ENCODE measurements at regions not wholly inside any gene's neighbourhood (a gene's known extent, or its start where the extent isn't known, plus 50 kb on each side); places are given as distances from the start of the nearest gene placed in this dataset.

DNA sequence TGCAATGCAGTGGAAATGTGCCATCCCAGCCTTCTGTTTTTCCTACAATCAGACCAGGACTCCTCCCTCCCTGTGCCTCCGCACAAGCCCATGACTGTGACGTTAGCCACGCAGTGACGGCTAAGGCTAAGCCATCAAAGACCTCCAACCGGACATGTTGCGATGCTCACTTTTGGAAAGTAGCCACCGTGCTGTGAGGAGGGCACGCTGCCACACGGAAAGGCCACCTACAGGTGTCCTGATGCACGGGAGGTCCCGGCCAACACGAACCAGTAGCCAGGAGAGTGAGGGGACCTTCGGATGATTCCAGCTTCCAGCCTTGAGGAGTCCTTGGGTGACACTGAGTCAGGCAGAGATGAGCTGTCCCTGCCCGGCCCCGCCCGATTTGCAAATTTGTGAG lies 53.9 kb downstream of the FOXL1 start:
- DNase-seq (ENCODE audit: low read depth) = no peak

DNA sequence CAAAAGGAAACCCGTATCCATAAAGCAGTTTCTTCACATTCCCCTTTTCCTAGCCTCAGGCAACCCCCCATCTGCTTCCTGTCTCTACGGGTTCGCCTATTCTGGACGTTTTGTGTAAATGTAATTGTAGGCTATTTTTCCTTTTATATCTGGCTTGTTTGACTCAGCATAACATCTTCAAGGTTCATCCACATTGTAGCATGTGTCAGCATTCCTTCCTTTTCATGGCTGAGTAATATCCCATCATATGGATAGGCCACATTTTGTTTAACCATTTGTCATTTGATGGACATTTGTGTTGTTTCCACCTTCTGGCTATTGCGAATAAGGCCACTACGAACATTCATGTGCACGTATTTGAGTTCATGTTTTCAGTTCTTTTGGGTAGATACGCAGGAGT lies 54.6 kb downstream of the FOXL1 start:
- DNase-seq (ENCODE audit: low read depth) = no peak

DNA sequence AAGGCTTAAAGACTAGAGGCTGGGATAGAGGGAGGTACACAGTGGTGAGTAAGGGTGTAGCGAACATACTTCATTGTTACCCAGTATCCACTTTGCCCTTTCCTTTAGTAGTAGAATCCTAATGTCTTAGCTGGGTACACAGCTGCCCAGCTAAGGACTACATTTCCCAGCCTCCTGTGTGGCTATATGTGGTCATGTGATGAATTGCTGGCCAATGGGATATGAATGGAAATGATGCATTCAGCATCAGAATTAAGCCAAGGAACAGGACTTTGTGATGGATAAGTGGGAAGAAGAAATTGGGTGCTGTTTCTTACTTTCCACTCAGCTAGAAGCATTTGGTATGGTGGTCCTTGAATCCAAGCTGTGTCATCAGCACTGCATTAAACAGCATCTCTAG lies 55.9 kb downstream of the FOXL1 start:
- DNase-seq (ENCODE audit: low read depth) = no peak

DNA sequence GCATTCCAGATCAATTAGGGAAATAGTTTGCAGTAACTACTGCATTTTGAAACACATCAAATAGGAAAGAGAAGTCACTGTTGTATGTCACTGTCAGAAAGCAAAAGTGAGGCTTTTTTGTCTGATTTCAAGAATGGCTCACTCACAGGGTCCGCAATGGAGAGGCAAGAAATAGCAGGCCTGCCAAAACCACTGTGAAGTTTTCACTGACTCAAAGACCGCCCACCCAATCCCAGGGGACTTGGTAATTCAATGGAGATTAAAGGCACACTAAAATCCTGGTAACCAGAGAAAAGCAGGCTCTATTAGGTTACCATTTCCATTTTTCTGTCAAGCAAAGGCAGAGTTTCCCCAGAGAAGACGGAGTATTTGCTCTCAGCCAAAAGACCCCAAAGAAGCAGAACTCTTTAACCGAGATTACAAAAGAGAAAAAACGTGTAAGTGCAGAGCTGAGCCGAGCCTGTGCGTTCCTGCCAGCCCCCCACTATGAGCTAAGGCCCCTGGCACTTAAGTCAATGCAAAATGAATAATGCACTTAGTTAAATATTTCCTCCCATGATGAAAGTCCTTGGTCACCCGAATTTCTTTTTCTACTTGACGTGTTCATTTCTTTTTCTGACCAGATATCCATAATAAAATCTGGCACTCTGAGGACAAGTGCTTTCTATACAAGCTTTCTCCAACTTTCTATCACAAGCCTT lies 57.0 kb downstream of the FOXL1 start:
- no peak for DNase-seq (ENCODE audit: low read depth)

DNA sequence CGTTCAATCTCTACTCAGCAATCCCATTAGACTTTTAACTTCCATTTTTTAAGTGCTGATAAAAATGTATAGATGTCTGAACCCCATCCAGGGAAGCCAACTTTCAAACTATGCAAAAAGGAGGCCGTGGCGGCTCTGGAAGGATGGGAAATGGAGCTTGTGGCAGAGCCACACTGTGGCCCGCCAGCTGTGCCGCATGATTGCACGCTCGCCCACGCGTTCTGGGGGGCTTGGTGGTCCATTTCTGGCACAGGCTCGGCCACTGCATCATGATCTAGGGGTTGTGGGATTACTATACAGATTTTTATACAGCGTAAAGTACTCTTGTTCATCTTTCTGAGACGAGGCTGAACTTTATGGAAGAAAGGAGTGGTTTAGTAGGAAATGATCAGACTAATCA lies 57.6 kb downstream of the FOXL1 start:
- DNase-seq (ENCODE audit: low read depth) = no peak

DNA sequence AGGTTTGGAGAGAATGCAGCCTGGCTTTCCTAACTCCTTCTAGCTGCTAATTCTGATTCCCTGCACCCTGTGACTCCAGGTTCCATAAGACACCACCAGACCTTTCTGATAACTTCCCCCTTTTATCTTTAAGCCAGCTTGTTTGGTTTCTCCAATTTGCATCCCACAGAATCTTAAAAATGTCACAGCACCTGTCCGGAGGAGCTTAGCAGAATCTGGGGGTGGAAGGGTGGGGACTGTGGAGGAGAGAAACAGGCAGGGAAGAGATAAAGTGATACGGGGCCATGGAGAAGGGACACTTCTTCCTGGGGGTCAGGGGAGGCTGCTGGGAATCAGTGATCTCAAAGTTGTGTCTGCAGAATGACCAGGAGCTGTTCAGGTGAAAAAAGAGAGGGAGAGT lies 59.4 kb downstream of the FOXL1 start:
- no peak for DNase-seq (ENCODE audit: low read depth)

DNA sequence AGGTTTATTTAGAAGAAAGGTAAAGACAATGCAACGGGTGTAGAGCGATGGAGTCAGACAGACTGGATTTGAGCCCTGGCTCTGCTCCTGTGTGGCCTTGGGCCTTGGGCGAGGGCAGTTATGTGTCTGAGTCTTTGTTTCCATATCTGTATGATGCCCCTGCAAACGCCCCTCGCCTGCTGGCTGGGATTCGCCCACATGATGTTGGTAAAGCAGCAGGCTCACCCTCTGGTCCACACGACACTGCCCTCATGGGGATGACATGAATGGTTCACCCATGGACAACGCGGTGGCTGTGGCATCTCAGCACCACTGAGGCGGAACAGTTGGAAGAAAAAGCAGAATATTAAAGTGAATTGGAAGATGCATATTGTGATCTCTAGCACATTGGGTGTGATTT lies 60.3 kb downstream of the FOXL1 start:
- no peak for DNase-seq (ENCODE audit: low read depth)

DNA sequence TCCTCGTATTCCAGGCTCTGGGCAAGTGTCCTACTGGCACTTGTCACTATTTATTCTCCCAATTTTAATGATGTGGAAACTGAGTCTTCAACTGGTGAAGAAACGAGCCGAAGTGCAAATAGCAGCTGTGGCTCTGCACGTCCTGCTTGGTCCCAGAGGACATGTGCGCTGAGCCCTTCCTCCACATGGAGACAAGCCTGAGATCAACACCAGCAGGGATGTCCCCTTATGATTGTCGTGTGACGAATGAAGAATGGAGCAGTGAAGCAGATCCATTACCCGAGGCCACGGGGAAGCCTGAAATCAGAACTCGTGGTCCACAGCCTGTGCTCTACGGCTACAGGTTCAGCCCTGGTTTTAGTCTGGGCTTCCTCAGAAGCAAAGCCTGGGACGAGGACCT lies 61.0 kb downstream of the FOXL1 start:
- no peak for DNase-seq (ENCODE audit: low read depth)

DNA sequence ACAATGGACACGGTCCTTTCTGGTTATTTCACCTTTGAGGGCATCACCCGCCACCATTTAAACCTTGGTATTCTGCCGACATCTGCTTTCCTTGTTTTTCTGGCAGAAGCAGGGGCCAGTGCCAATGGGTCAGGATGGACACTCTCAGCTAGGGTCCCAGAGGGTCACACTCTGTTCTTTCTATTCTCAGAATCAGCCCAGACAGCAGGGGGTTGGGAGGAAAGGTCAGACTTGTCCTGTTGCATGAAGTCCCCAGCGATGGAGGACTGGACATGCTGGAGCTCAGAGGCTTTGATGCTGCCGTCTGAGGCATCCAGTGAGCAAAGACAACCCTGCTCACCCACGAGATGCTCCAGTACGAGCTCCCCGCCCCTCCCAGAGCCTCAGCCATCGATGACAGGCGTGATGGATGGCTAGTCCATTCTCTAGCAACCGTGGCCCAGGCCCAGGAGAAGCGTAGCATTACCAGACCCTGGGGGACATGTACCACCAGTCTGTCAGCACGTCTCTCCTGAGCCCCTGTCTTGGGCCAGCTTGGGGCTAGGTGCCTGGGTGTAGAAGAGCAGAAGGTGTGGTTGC lies 62.0 kb downstream of the FOXL1 start:
- no peak for DNase-seq (ENCODE audit: low read depth)

DNA sequence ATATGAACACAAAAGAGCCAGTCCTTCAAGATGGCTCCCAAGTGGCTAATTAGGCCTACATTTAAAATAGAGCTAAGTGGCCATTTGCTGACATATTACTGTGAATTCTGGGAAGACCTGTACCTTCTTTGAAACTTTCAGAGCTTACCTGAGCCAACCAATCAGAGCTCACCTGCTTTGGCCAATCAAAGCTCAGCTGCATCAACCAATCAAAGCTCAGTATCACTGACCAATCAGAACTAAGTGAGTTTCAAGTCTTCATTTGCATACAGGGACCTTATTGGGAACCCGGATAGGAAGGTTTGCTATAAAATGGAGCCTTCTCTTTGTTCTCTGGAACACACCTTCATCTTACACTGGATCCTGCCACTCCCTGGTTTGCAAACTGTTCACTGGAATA lies 63.7 kb downstream of the FOXL1 start:
- DNase-seq (ENCODE audit: low read depth) = no peak

DNA sequence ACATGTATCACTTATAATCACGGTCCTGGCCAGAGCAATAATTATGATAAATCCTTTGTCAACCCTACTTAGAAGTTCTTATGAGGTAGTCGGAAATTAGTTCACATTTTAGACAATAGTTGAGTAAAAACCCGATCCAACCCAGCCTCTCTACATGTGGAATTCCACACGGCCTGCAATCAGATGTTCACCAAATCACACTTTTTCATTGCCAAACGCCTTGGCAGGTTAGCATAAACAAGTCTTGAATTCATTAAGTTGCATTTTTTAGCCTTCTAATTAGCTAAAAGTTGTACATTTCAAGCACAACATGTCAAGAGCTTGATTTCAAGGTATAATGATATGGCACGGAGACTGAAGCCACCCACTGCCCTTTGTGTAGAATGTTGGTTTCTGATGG lies 65.3 kb downstream of the FOXL1 start:
- no peak for DNase-seq (ENCODE audit: low read depth)

DNA sequence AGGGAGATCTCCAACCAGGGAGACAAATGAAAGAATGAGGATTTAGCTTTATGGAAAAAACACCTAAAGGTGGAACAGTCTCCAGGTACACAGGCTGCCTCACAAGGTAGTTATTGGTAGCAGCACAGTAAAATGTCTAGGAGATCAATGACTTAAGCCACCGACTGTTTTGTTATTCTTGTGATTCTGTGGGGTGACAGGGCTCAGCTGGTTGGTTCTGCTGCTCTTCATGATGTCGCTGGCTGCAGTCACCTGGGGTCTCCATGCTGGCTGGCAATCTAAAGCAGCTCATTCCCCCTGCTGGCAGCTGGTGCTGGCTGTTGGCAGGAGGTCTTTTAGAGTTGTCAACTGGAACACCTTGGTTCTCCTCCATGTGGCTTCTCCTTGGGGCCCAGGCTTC lies 69.2 kb downstream of the FOXL1 start:
- no peak for DNase-seq (ENCODE audit: low read depth)

DNA sequence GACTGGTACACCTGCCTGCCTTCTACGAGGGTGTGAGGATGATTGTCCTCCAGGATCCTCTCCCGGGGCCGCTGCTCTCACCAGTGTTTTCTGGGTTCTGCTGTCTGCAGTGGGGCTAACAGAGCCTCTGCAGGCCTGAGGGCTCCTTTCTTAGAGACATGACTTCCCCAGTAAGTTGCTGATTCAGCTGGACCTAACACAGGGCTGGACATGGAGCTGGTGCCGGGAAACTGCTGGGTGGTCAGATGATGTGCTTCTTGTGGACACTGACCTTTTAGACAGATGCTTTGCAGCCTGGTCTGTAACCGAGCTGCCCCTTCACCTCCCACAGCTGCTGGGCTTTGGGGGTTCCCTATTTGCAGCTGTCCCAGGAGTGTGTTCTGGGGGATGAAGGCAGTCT lies 71.5 kb downstream of the FOXL1 start:
- DNase-seq (ENCODE audit: low read depth) = no peak

DNA sequence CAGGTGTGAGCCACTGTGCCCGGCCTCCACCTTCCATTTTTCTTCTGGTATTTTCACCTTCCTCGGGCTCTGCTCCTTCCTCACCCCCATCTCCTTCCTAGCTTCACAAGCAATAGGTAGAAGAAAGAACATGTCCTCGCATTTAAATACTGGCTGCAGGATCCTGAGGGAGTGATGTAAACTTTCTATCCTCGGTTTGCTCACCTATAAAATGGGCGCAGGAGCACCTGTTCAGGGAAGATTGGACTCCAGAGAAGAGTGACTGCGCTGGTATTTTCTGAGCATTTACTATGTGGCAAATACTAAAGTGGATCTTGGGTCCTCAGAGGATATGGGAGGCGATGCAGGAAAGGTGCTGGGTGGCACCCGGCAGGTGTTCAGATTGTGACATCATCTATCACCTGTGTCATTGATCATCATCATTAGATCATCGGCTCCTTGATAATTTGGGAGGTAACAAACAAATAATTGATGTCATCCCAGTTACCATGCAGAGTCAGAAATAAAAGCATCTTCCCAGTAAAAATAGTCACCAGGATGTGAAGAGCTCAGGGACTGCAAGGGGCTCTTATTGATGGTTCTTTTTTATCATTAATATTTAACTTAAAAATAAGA lies 72.8 kb downstream of the FOXL1 start:
- no peak for DNase-seq (ENCODE audit: low read depth)

DNA sequence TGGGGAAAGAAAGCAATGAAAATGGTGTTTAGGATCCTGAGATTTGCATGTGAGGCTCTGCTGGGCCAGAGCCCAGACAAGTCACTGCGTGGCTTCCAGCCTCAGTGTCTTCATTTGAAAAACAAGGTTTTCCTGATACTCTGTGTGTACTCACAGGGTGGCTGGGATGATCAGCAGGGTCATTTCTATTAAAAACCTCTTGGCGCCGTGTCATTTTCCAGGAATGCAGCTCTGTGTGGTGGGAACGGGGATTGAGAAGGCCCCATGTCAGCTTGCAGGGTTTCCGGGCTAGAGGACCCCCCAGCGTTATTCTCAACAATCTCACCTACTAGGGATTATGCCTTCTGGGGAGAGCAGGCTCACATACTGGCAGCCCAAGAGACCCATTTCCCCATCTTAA lies 73.5 kb downstream of the FOXL1 start:
- no peak for DNase-seq (ENCODE audit: low read depth)

DNA sequence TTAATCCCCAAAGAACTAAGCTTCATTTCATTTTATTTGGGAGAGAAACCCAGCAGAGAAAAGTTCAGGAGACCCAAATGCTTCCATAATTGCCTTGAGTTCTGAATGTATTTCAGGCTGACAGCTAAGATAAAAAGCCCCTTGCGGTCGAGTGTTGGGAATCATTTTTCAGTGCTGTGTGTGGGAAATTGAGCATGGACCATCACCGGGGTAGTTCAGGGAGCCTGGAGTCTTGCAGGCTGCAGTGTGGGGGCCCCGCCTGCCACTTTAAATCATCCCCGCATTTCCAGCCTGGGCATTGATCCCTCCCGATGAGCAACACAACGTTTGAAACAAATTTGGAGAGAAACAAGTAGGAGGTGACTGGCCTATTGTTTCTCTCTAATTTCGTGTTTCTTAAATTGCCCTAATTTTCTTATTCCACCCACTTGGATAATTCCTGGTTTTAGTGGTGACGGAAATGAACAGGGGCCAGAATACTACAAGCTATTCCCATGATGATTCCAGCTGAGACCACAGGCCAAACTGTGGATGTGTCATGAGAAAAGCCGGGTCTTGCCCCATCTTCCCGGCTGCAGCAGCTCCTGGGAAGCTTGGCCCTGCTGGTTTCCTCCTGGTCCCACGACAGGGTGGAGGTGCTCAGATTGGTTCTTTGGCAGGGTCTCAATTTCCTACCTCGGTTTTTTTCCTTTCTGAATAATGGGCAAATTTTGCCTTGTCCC lies 75.1 kb downstream of the FOXL1 start:
- DNase-seq (ENCODE audit: low read depth) = no peak

DNA sequence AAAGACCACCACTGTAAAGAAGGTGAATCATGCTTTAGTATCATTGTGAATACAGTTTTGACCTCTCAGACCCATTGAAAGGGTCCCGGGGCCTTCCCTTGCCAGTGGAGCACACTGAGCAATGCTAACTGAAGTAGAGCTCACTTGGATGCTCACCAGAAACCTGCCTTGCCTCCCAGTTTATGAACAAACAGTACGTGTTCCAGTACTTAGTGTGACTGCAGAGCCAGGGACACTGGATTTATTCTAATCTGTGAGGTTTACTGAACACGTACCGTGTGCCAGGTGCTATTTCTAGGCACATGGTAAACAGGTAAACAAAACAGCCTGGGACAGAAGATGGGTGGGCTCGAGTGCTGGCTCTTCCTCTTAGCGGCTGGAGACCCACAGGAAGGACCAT lies 79.6 kb downstream of the FOXL1 start:
- no peak for DNase-seq (ENCODE audit: low read depth)

DNA sequence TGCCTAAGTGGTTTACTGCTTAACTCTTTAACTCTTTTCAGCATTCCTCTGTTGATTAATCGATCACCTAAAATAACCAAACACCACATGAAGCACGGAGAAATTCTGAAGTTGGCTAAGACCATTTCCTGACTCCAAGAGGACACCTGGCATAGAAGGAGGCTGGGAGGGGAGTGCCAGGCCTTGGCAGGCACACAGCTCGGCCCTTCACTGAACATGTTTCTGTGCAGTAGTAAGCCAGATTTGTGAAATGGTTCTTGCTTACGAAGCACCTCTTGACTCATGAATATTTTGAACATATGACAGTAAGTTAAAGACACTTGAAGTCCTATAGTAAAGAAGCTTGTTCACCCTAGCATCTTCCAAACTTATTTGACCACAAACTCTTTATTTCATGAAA lies 82.3 kb downstream of the FOXL1 start:
- no peak for DNase-seq (ENCODE audit: low read depth)

DNA sequence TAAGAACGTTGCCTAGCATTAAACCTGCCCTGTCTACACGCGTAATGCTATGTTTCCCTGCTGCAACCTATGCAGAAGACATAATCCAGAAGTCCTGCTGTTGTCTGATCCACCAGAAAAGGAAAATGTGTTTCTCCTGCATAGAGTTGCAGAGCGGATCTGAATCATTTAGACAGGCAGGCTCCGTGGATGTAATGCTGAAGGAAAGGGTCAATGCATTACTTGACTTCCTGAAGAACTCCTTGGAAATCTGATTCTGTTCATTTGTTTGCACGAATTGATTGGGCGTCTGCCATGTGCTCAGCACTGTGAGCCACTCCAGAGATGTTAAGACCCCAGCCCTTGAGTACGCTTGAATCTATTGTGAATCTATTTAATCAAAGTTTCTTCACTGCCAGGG lies 83.4 kb downstream of the FOXL1 start:
- no peak for DNase-seq (ENCODE audit: low read depth)

DNA sequence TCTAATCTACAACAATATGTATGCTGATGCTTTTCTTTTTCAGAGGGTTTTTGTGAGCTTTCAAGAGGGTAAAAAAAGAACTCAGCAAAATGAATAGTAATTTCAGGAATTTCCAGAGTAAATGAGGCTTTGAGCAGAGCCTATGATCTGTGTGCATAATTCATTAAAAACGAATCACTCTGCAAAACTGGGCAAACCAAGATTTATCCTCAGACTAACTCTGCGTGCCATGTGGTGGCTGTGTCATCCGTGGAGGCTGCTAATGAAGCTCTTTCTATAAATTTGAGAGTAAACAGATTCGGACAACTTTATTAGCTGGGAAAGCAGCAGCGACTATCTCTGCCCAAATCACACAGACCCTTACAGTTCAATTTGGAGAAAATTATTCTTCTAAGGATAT lies 83.8 kb downstream of the FOXL1 start:
- DNase-seq (ENCODE audit: low read depth) = no peak

DNA sequence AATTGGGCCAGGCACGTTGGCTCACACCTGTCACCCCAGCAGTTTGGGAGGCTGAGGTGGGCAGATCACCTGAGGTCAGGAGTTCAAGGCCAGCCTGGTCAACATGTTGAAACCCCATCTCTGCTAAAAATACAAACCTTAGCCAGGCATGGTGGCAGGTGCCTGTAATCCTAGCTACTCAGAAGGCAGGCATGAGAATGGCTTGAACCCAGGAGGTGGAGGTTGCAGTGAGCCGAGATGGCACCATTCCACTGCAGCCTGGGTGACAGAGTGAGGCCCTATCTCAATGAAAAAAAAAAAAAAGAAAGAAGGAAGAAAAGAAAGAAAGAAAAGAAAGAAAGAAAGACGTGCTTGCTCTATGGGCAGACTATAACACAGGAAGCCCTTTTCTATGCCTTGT lies 84.4 kb downstream of the FOXL1 start:
- DNase-seq (ENCODE audit: low read depth) = no peak

DNA sequence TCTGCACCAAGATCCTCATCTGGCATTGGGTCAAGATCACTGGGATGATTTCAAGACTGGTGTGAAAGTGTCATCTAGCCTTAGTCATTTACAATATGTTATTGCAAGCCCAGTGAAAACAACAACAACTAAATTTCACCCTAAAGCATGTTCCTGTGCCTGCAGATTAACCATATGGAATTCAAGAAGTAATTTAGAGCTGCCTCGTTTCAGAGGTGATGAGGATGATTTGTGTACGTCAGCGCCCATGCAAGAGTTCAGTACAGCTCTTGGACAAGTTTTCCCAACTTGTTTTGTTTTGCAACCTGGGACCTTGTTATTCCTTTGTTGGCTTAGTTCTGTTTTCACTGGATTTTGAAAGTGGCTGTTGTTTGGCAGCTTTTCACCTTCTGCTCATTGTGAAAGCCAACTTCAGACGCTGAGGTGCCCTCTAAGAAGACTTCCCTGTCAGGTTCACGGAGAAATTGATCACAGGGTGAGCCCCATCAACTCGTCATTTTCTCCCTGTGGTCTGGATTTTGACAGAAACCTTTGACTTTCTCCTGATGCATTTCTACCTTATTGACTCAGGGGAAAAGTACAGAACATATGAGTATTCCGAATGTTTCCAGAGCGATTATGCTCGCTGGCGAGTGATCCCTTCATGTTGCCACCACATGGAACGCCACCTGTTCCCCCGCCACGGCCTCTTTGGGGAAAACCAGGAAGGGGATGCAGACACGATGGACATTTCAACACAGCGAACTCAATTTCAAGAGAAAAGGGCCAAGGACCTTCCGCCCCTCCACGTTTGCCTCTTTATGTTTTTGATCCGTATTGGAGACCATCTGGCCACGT lies 85.6 kb downstream of the FOXL1 start:
- no peak for DNase-seq (ENCODE audit: low read depth)
